Testis (tissue), 2 donors: ENCODE measurements at regions not wholly inside any gene's neighbourhood (a gene's known extent, or its start where the extent isn't known, plus 50 kb on each side); places are given as distances from the start of the nearest gene placed in this dataset.
A peak's percentile ranks its signal among the peaks of the same experiment; 100 is the strongest.

Experiments
- DNase-seq: peaks from one replicate; pipeline ENCODE4 v3.0.0-alpha.2; 2019
- H3K27ac ChIP-seq, 2 donors: fragments of 200-600 bp; sonication (generic); one replicate each; pipeline ENCODE4 v1.5.1; 2019
- H3K27me3 ChIP-seq: fragments of 200-600 bp; sonication (generic); one replicate; pipeline ENCODE4 v1.5.1; 2019
- H3K36me3 ChIP-seq: fragments of 200-600 bp; sonication (generic); one replicate; pipeline ENCODE4 v1.5.1; 2017; ENCODE audit warnings: low read depth; ENCODE audit errors: missing control alignments
- H3K4me1 ChIP-seq: fragments of 200-600 bp; sonication (generic); one replicate; pipeline ENCODE4 v1.5.1; 2019
- H3K4me3 ChIP-seq, 2 donors: fragments of 200-600 bp; sonication (generic); one replicate each; pipeline ENCODE4 v1.5.1; 2017 to 2019
- H3K9me3 ChIP-seq: fragments of 200-600 bp; sonication (generic); one replicate; pipeline ENCODE4 v1.5.1; 2017
- CTCF ChIP-seq, 3 experiments: fragments of 450-650 bp in 2 of 3; fragments of 200-600 bp in 1 of 3; sonication (generic) in 1 of 3; IDR thresholded peaks; one replicate each; pipeline ENCODE4 v1.5.1; 2016 to 2019; ENCODE audit warnings: antibody characterized with exemption in 3 of 3, mild to moderate bottlenecking in 2 of 3, moderate library complexity in 1 of 3
- POLR2A ChIP-seq: fragments of 450-650 bp; IDR thresholded peaks from one replicate; pipeline ENCODE4 v1.6.1; 2017; ENCODE audit warnings: antibody characterized with exemption, mild to moderate bottlenecking, moderate library complexity
- WGBS, 2 donors: methylation state at CpG; one replicate each; pipeline ENCODE4 v1.1.5; 2018; 5-methylcytosine and 5-hydroxymethylcytosine counted together
- intact Hi-C: fragments of 100-400 bp; cut with DNase I; formaldehyde crosslinking; loops from one replicate; pipeline ENCODE4 v1.15.1; 2023; ENCODE audit warnings: low total_unique reads

GRCh38 chr13:85445534-85445933 lies 353.7 kb downstream of the SLITRK6 start:
- intact Hi-C loops: no loop called here
- Histone ChIP-seq H3K9me3 (no peaks in the 10 kb centered on the region), H3K36me3 (no peaks in the 10 kb centered on the region), H3K4me3 (no peak overlapping the region), H3K4me1 (no peaks in the 10 kb centered on the region), H3K27ac (no peak overlapping the region), H3K27me3 (no peaks in the 10 kb centered on the region)
- TF ChIP-seq CTCF (IDR thresholded peaks at IDR 0.05): no peak
- no peak for TF ChIP-seq POLR2A
- no peak for DNase-seq

GRCh38 chr13:85441975-85442374 lies 357.2 kb downstream of the SLITRK6 start:
- DNase-seq: no peak
- Histone ChIP-seq H3K27me3 (no peaks in the 10 kb centered on the region), H3K4me1 (no peaks in the 10 kb centered on the region), H3K9me3 (no peaks in the 10 kb centered on the region), H3K36me3 (no peaks in the 10 kb centered on the region), H3K27ac (no peak overlapping the region), H3K4me3 (peak overlapping the region in 1 of 2 donors; percentile 13)
- WGBS, 2 donors: 59 to 84% methylated on average over 1 of the region's 1 CpG
- TF ChIP-seq POLR2A (no peak), CTCF (IDR thresholded peaks at IDR 0.05) (no peak)
- intact Hi-C loops: no loop called here

- Histone ChIP-seq H3K36me3 (no peaks in the 10 kb centered on the region), H3K27ac (no peak overlapping the region), H3K27me3 (no peaks in the 10 kb centered on the region), H3K4me3 (peak overlapping the region; percentile 13 to 27), H3K9me3 (no peaks in the 10 kb centered on the region), H3K4me1 (no peaks in the 10 kb centered on the region)
- 58 to 73% methylated on average over 12 of the region's 12 CpGs for WGBS, 2 donors
- TF ChIP-seq CTCF (IDR thresholded peaks at IDR 0.05) (no peak), POLR2A (no peak)
- DNase-seq: no peak
- intact Hi-C loops: no loop called here
Observed at GRCh38 chr13:85441364-85441763, 357.9 kb downstream of the SLITRK6 start.

- no peaks in the 10 kb centered on the region for H3K27me3 ChIP-seq
- 93 to 96% methylated on average over 1 of the region's 1 CpG for WGBS, 2 donors
- H3K4me3 ChIP-seq: no peak overlapping the region
- no peak for DNase-seq
- H3K36me3 ChIP-seq: no peaks in the 10 kb centered on the region
- no peaks in the 10 kb centered on the region for H3K4me1 ChIP-seq
- H3K9me3 ChIP-seq: no peaks in the 10 kb centered on the region
- intact Hi-C loops: no loop called here
- TF ChIP-seq CTCF (IDR thresholded peaks at IDR 0.05): no peak
- no peak for TF ChIP-seq POLR2A
- no peak overlapping the region for H3K27ac ChIP-seq
Observed at GRCh38 chr13:85436029-85436428, 363.2 kb downstream of the SLITRK6 start.

- H3K27ac ChIP-seq: no peak overlapping the region
- TF ChIP-seq POLR2A: no peak
- no peak for TF ChIP-seq CTCF (IDR thresholded peaks at IDR 0.05)
- no peaks in the 10 kb centered on the region for H3K9me3 ChIP-seq
- intact Hi-C loops: no loop called here
- no peaks in the 10 kb centered on the region for H3K36me3 ChIP-seq
- H3K4me1 ChIP-seq: no peaks in the 10 kb centered on the region
- H3K27me3 ChIP-seq: no peaks in the 10 kb centered on the region
- no peak overlapping the region for H3K4me3 ChIP-seq
- DNase-seq: no peak
Observed at GRCh38 chr13:85434927-85435326, 364.3 kb downstream of the SLITRK6 start.
